Natural killer cell (primary cell): ENCODE measurements at regions not wholly inside any gene's neighbourhood (a gene's known extent, or its start where the extent isn't known, plus 50 kb on each side); places are given as distances from the start of the nearest gene placed in this dataset.
"Not testable (repeated sequence)": the region's sequence is repeated elsewhere in the genome, so short reads cannot be mapped to it uniquely, and the experiment has no call there.

ENCODE experiments used
- ATAC-seq, 3 donors: fragments of 150-1000 bp in 2 of 3; fragments of 200-7000 bp in 1 of 3; cut with Tn5 transposase; 1 replicate in 1 of 3; 2 replicates in 2 of 3; pipeline ENCODE4 v1.10.0; 2021; ENCODE audit warnings: mild to moderate bottlenecking in 2 of 3, moderate library complexity in 2 of 3
- DNase-seq, 2 donors: peaks; one replicate each; pipeline versions ENCODE4 v3.0.0 to v3.0.0-alpha.2; 2013 to 2021; ENCODE audit warnings: mixed read lengths in 1 of 2
- H3K27ac ChIP-seq: one replicate; pipeline ENCODE4 v1.5.1; 2013; ENCODE audit warnings: mild to moderate bottlenecking, low read length
- H3K27me3 ChIP-seq: one replicate; pipeline ENCODE4 v1.6.1; 2013; ENCODE audit warnings: low read length; ENCODE audit not compliant: control insufficient read depth, insufficient read depth
- H3K36me3 ChIP-seq: one replicate; pipeline ENCODE4 v1.6.1; 2013; ENCODE audit warnings: low read length; ENCODE audit not compliant: control insufficient read depth, insufficient read depth
- H3K4me1 ChIP-seq: one replicate; pipeline ENCODE4 v1.6.1; 2013; ENCODE audit warnings: low read length; ENCODE audit not compliant: control insufficient read depth, insufficient read depth
- H3K4me3 ChIP-seq: one replicate; pipeline ENCODE4 v1.5.1; 2013; ENCODE audit warnings: low read length
- H3K9me3 ChIP-seq: one replicate; pipeline ENCODE4 v1.6.1; 2013; ENCODE audit warnings: low read length; ENCODE audit not compliant: control insufficient read depth, insufficient read depth
- H3K27ac Mint-ChIP-seq, 2 donors: one replicate each; pipeline ENCODE4 v1.8.0; 2022; ENCODE audit warnings: mild to moderate bottlenecking in 2 of 2, mixed read lengths in 2 of 2, moderate library complexity in 1 of 2
- H3K27me3 Mint-ChIP-seq, 2 donors: one replicate each; pipeline ENCODE4 v1.8.0; 2022; ENCODE audit warnings: low read depth in 2 of 2, mixed read lengths in 2 of 2
- H3K36me3 Mint-ChIP-seq: one replicate; pipeline ENCODE4 v1.8.0; 2022; ENCODE audit warnings: mixed read lengths
- H3K4me1 Mint-ChIP-seq, 2 donors: one replicate each; pipeline ENCODE4 v1.8.0; 2022; ENCODE audit warnings: mixed read lengths in 2 of 2
- H3K4me3 Mint-ChIP-seq: one replicate; pipeline ENCODE4 v1.8.0; 2022; ENCODE audit warnings: mild to moderate bottlenecking, moderate library complexity, mixed read lengths
- H3K9me3 Mint-ChIP-seq, 2 donors: one replicate each; pipeline ENCODE4 v1.8.0; 2022; ENCODE audit warnings: mixed read lengths in 2 of 2
- CTCF ChIP-seq: fragments of 200-600 bp; IDR thresholded peaks from one replicate; pipeline ENCODE4 v1.8.0; 2022; ENCODE audit warnings: antibody characterized with exemption
- WGBS: methylation state at CpG from one replicate; pipeline ENCODE4 v1.1.7; 2013; ENCODE audit warnings: missing lambda C conversion rate; ENCODE audit not compliant: insufficient coverage; 5-methylcytosine and 5-hydroxymethylcytosine counted together
- intact Hi-C: fragments of 100-400 bp; cut with micrococcal nuclease; formaldehyde crosslinking; loops from one replicate; pipeline ENCODE4 v1.14.2; 2022

DNA sequence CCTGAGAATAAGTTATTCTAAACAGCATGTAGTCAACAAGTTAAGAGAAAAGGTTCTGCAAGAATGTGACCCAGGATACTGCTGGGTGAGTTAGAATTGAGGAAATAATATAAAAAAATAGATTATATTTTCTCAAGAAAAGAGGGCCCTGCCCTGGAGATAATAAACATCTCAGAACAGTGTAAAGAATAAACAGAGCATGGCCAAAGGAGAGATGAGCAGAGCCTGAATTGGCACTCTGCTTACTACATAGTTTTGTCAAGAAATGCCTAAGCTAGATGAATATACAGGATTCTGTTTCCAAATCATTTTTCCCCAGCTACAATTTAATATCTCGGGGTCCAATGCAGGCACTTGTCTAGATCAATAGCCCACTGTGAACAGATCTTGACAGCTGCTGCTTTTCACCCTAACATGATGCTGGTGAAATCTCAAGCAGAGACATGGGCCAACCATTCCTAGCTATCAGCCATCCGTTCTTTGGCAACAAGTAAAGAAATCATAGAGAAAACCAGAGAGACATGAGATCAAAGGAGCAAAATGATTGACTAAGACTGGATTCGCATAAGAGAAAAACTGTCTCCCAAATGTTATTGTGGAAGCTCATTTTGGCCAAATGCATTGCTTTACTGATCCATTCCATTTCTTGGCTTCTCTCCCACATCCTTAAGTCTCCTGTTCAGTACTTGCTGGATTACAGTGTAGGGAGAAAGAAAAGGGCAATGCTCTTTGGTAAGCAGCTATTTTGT lies 173.2 kb downstream of the PRELID2 start:
- no peaks in the 10 kb centered on the region for H3K27me3 Mint-ChIP-seq
- no peak overlapping the region for H3K27ac Mint-ChIP-seq
- no peaks in the 10 kb centered on the region for H3K9me3 ChIP-seq
- H3K4me1 Mint-ChIP-seq, result no peaks in the 10 kb centered on the region
- peaks cover 7 to 10% of the 10 kb centered on the region in 2 donors for H3K9me3 Mint-ChIP-seq
- 91% methylated on average over 3 of the region's 3 CpGs for WGBS
- H3K36me3 ChIP-seq, result no peaks in the 10 kb centered on the region
- no peak overlapping the region for H3K4me3 Mint-ChIP-seq
- no peak for TF ChIP-seq CTCF
- no peaks in the 10 kb centered on the region for H3K36me3 Mint-ChIP-seq
- H3K27me3 ChIP-seq, result no peaks in the 10 kb centered on the region
- H3K4me3 ChIP-seq, result no peak overlapping the region
- no peak overlapping the region for H3K27ac ChIP-seq
- DNase-seq (no peak), ATAC-seq (no peak)
- H3K4me1 ChIP-seq, result no peaks in the 10 kb centered on the region
- intact Hi-C loops, result no loop called here

GRCh38 chr5:145660897-145661640 lies 174.1 kb downstream of the PRELID2 start:
- Histone ChIP-seq H3K27me3 (no peaks in the 10 kb centered on the region), H3K4me1 (no peaks in the 10 kb centered on the region), H3K27ac (no peak overlapping the region), H3K4me3 (no peak overlapping the region), H3K9me3 (no peaks in the 10 kb centered on the region), H3K36me3 (no peaks in the 10 kb centered on the region)
- no peak for DNase-seq
- Mint-ChIP-seq H3K27ac (no peak overlapping the region), H3K36me3 (no peaks in the 10 kb centered on the region), H3K4me3 (no peak overlapping the region), H3K9me3 (peaks cover 7 to 10% of the 10 kb centered on the region in 2 donors), H3K27me3 (no peaks in the 10 kb centered on the region), H3K4me1 (no peaks in the 10 kb centered on the region)
- no peak for ATAC-seq
- TF ChIP-seq CTCF, result no peak
- intact Hi-C loops, result no loop called here
- 97% methylated on average over 6 of the region's 7 CpGs for WGBS

- Mint-ChIP-seq H3K4me1 (no peaks in the 10 kb centered on the region), H3K27ac (no peak overlapping the region), H3K4me3 (no peak overlapping the region), H3K27me3 (no peaks in the 10 kb centered on the region), H3K9me3 (peaks cover 10 to 21% of the 10 kb centered on the region in 2 donors), H3K36me3 (peaks cover 4% of the 10 kb centered on the region)
- Histone ChIP-seq H3K27ac (no peak overlapping the region), H3K9me3 (no peaks in the 10 kb centered on the region), H3K27me3 (no peaks in the 10 kb centered on the region), H3K4me3 (no peak overlapping the region), H3K4me1 (no peaks in the 10 kb centered on the region), H3K36me3 (no peaks in the 10 kb centered on the region)
- no peak for TF ChIP-seq CTCF
- WGBS, result 91% methylated on average over 3 of the region's 3 CpGs
- ATAC-seq (no peak), DNase-seq (no peak)
- intact Hi-C loops, result no loop called here
These were observed 176.7 kb downstream of the PRELID2 start for GRCh38 chr5:145658435-145658834.

DNA sequence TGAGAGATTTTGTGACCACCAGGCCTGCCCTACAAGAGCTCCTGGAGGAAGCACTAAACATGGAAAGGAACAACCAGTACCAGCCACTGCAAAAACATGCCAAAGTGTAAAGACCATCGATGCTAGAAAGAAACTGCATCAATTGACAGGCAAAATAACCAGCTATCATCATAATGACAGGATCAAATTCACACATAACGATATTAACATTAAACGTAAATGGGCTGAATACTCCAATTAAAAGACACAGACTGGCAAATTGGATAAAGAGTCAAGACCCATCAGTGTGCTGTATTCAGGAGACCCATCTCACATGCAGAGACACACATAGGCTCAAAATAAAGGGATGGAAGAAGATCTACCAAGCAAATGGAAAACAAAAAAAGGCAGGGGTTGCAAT lies 182.4 kb downstream of the PRELID2 start:
- H3K27ac Mint-ChIP-seq, H3K27me3 Mint-ChIP-seq, H3K36me3 Mint-ChIP-seq, H3K4me3 Mint-ChIP-seq, H3K4me3 ChIP-seq, H3K27me3 ChIP-seq, H3K4me1 Mint-ChIP-seq, H3K9me3 ChIP-seq, H3K27ac ChIP-seq, intact Hi-C loops, DNase-seq, ATAC-seq, H3K4me1 ChIP-seq, H3K36me3 ChIP-seq: not testable (repeated sequence)
- 100% methylated on average over 1 of the region's 3 CpGs for WGBS
- H3K9me3 Mint-ChIP-seq, result peaks cover 11 to 26% of the 10 kb centered on the region in 2 donors

DNA sequence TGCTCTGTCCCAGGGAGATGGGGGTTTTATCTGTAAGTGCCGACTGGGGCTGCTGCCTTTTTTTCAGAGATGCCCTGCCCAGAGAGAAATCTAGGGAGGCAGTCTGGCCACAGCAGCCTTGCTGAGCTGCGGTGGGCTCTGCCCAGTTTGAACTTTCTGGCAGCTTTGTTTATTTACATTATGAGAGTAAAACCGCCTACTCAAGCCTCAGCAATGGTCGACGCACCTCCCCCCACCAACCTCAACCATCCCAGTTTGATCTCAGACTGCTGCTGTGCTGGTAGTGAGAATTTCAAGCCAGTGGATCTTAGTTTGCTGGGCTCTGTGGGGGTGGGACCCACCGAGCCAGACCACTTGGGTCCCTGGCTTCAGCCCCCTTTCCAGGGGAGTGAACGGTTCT lies 188.0 kb downstream of the PRELID2 start:
- H3K27me3 Mint-ChIP-seq, H3K4me3 ChIP-seq, H3K27me3 ChIP-seq, DNase-seq, H3K36me3 Mint-ChIP-seq, intact Hi-C loops, H3K9me3 ChIP-seq, H3K27ac Mint-ChIP-seq, H3K36me3 ChIP-seq, H3K4me1 ChIP-seq, ATAC-seq, H3K4me3 Mint-ChIP-seq, H3K27ac ChIP-seq, H3K4me1 Mint-ChIP-seq: not testable (repeated sequence)
- H3K9me3 Mint-ChIP-seq, result peaks cover 17 to 31% of the 10 kb centered on the region in 2 donors
- 67% methylated on average over 5 of the region's 7 CpGs for WGBS

DNA sequence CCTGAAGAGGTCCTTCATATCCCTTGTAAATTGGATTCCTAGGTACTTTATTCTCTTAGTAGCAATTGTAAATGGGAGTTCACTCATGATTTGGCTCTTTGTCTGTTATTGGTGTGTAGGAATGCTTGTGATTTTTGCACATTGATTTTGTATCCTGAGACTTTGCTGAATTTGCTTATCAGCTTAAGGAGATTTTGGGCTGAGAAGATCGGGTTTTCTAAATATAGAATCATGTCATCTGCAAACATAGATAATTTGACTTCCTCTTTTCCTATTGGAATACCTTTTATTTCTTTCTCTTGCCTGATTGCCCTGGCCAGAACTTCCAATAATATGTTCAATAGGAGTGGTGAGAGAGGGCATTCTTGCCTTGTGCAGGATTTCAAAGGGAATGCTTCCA lies 191.9 kb downstream of the PRELID2 start:
- ATAC-seq, H3K36me3 Mint-ChIP-seq, H3K27me3 ChIP-seq, H3K4me3 ChIP-seq, H3K27me3 Mint-ChIP-seq, H3K27ac Mint-ChIP-seq, H3K4me3 Mint-ChIP-seq, DNase-seq, H3K4me1 Mint-ChIP-seq, H3K36me3 ChIP-seq, H3K9me3 ChIP-seq, H3K27ac ChIP-seq, intact Hi-C loops, H3K4me1 ChIP-seq: not testable (repeated sequence)
- WGBS, result 40% methylated on average over 1 of the region's 1 CpG
- H3K9me3 Mint-ChIP-seq, result peaks cover 18 to 34% of the 10 kb centered on the region in 2 donors
